Hepatic stellate cell (primary cell): ENCODE measurements at regions not wholly inside any gene's neighbourhood (a gene's known extent, or its start where the extent isn't known, plus 50 kb on each side); places are given as distances from the start of the nearest gene placed in this dataset.
"Not testable (repeated sequence)": the region's sequence is repeated elsewhere in the genome, so short reads cannot be mapped to it uniquely, and the experiment has no call there.

ENCODE experiments used
- DNase-seq: peaks from one replicate; pipeline ENCODE4 v3.0.0; 2011; ENCODE audit warnings: low spot score

DNA sequence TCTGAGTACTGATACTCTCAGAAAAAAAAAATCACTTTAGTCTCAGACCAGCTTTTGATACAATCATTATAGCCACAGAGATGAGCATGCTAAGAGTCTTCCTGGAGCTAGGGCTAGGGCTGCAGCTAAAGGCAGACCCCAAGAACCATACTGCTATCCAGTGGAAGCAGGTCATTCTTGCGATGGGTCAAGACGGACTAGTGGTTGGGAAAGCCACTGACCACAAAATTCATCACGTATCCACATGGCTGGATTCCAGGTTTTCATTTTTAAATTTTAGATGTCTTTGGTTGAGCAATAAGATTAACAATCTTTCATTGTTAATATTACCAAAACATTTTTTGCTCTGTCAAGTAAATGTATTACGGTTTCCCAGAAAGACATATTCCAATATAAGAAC is 598.1 kb downstream of the DNAH5 start:
- no peak for DNase-seq

DNA sequence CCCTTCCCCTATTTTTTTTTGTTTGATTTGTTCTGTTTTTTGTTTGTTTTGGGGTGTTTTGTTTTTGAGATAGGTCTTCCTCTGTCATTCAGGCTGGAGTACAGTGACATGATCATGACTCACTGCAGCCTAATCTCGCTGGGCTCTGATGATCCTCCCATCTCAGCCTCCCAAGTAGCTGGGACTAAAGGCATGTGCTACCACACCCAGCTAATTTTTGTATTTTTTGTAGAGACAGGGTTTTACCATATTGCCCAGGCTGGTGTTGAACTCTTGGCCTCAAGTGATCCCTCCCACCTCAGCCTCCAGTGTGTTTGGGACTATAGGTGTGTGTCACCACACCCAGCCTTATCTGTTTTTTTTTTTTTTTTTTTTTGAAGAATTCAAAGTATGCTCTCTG is 605.4 kb downstream of the DNAH5 start:
- DNase-seq, result no peak

DNA sequence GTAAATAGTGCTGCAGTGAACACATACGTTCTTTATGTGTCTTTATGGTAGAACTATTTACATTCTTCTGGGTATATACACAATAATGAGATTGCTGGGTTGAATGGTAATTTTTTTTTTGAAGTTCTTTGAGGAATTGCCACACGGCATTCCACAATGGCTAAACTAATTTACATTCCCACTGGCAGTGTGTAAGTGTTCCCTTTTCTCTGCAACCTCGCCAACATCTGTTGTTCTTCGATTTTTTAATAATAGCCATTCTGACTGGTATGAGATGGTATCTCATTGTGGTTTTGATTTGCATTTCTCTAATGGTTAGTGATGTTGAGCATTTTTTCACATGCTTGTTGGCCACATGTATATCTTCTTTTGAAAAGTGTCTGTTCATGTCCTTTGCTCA is 609.5 kb downstream of the DNAH5 start:
- DNase-seq, result not testable (repeated sequence)

DNA sequence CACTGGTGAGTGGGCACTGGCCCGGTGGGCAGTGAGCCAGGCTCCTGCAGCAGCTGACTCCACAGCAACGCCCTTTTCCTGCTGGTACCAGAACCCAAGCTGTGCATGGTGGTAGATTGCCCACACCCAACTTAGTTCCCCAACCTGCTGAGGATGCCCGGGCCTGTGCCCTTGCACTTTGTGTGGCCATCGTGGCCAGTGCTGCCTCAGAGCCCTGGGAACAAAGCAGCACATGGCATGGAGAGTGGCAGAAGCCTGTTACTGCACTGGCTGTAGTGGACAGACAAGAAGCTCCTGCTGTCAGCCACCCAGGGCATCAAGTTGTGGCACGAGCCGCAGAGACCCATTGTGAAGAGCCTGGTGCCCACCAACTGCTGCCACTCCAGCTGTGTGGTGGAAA is 612.9 kb downstream of the DNAH5 start:
- DNase-seq, result no peak

DNA sequence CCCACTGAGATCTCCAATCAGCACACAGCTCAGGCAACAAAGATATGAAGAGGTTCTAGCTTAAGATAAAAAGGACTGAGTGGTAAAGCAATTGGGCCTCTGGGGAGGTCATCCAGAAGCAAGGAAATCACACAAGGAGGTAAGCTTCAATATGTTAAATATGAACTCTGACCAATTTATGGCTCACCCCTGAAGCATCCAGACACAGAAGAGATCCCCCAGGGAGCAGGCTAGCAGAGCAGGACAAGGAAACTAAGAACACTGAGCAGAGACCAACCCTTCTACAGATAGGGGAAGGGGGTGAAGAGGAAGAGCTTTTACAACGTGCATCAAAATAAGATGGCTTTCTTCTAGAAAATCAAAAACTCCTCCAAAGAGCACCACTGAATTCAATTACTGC is 616.2 kb downstream of the DNAH5 start:
- no peak for DNase-seq

DNA sequence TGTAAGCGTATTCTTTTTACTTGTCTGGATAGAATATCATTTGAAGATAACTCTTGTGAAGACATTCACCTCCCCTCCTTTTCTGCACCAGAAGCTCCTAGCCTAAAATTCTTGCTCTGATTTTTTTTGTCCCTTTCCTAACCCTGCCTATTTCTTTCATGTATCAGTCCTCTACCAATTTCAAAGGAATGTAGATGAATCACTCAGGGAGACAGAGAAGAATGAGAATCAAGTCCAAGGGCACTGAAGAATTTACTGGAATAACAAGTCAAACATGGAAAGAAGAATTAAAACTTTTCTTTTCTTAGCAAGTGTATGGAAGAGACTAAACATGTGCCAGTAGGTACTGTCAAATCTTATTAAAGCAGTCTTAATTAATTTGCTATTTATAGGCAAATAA is 618.7 kb downstream of the DNAH5 start:
- no peak for DNase-seq

DNA sequence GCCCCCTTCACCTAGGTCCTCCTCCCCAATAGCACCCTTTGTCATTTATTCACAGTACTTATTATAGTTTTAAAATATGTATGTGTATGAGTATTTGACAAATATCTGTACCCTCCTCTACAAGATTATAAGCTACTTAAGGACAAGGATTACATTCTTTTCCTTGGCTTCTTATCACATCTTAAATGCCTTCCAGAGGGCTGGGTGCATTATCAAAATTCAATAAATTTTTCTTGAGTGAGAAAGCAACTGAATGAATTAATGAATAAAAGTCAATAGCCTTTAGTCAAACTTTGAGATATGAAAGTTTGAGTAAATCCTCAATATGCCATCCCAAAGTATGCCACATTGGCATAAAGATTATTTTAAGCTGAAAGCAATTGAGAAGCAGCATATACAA is 621.7 kb downstream of the DNAH5 start:
- DNase-seq, result no peak

DNA sequence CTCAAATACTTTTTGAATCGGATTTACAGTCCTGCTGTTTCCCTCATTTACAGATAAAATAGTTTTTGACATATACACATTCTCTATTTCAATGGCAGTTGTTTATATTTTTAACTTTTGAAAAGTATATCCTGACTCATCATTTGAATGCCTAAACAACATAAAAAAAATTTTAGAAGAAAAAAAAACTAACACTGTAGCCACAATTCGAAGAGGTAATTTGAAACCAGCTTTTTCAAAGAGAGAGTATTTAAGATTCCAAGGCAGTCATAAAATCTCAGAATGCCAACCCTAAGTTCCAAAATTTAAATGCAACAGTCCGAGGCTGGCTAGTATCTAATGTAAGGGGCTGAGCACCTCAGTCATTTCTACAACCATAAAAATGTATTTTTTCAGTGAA is 626.8 kb downstream of the DNAH5 start:
- no peak for DNase-seq

DNA sequence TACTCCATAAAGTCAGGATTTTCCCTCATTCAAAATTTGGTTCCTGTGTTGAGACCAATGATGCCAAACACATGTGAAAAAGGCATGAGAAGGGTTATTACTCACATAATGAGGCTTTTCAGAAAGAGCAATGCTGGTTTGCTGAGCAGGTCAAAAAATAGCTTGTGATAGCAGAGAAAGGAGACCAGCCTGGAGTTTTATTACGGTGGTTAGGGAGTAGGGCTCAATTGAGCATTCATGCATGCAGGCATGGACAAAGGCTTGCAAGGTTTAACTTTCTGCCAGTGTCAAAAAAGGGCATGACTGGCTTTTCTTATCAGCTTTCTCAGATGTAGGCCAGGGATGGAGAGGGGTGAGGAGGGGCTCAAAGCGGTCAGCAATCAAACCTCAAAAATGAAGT is 628.3 kb downstream of the DNAH5 start:
- DNase-seq, result no peak

DNA sequence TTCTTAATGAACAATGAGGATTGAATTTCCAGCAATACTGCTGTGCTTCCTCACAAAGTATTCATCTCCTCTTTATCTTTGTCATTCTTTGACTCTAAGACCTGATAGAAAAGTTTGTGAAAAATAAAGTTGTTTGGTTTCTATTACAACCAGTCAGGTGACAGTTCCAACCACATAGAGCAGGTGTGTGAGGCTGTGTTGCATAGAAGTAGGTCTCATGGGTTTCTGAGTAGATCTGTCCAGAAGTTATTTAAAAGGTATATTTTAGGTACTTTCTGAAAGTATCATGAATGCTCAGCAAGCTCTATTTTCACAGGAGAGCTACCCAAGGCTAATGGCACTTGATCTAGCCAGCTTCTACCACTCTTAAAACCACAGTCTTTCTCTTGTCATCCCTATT is 637.0 kb downstream of the DNAH5 start:
- DNase-seq, result no peak

DNA sequence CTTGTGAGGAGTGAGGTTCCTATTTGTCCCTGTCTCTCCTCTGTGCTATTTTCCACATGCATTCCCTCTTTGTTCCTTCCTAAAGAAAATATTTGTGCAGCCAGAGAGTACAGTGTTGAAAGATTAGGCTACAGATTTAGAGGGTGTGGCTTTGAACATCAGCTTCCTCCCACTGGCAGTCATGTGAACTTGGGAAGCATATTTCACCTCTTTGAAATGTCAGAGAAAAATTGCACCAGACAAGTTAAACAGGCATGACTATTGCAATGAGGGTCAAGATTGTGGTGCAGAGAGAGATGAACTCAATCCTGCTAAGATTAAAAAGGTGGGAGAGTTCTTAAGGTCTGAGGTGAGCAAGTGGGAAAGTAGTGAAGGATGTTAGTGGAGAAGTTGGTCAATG is 641.0 kb downstream of the DNAH5 start:
- DNase-seq, result no peak

DNA sequence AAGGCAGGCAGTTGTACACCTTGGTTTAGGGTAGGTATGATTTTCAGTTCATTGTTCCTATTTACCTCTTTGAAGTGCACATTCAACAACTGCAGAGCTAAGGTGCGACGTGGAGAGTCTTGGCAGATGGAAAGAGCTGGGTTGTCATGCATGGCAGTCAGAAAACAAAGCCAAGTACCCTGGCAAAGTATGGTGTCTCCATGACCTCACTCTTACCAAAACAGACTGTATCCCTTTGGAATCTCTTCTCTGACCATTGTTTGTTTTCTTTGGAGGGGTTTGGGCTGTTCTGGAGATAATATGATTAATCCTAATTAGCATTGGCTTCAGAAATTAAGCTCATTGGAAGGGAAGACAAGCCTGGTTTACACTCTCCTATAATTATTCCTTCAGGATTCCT is 665.7 kb downstream of the DNAH5 start:
- no peak for DNase-seq

DNA sequence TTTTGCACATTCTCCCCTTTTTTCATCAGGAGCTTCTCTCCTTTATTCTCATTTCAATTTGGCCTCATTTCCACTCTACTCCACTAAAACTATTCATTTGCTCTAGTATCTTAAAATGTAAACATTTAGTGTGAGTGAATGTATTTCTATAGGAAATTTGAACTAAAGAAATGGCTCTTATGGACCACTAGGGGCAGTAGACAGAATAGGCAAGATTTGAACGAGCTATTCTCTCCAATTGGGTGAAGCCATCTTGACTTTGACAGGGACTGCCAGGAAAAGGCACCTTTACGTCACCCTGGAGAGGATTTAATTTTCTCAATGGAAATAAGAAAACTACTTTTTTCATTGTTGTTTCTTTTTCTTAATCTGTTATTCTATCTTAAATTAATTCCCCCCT is 666.3 kb downstream of the DNAH5 start:
- DNase-seq, result no peak

DNA sequence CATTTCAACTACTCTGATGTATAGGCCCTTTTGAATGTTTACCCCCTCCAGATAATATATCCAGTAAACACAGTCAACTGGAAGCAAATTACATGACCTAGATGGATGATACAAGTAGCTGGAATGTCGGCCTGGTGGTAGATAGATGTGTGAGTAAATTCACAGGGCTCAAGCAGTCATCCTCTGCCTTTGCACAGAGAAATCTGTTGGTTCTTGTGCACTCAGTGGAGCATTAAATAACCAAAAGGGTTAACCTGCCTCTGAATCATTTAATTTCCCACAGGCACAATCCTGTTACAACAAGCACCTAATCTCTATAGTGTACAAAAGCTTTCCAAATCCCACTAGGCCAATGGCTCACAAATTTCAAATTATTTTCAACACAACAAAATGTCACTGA is 668.3 kb downstream of the DNAH5 start:
- no peak for DNase-seq

DNA sequence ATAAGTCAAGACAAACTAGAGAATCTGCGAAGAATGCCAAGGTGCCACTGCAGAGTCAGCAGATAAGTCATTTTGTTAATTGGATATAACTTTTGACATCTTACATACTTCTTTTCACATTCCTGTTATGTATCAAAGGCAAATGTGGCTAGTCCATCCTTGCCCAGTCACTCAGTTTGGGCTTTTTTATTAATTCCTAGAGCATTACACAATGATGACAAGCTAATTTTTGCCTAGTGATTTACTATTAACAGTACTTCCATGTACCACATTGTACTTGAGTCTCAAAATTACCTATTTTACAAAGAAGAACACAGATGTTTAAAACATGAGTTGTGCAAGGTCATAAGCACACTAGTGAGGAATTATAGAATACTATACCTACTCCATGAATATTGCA is 680.8 kb downstream of the DNAH5 start:
- no peak for DNase-seq

DNA sequence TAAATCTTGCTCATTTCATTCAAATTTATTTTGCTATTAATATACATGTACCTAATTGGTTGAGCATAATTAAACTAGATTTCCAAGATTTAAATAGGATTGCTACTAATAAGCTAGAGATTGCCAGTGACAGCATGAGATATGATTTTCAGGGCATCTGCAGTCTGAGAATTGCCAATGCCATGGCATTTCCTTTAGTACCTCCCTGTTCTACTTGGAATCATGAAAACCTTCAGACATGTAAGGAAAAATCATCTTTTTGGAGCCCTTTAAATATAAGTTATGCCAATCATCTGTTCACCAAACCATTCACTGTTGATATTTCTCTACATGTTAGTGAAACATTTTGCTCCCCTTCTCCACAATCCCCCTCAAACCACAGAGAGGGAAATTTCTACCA is 691.4 kb downstream of the DNAH5 start:
- no peak for DNase-seq

DNA sequence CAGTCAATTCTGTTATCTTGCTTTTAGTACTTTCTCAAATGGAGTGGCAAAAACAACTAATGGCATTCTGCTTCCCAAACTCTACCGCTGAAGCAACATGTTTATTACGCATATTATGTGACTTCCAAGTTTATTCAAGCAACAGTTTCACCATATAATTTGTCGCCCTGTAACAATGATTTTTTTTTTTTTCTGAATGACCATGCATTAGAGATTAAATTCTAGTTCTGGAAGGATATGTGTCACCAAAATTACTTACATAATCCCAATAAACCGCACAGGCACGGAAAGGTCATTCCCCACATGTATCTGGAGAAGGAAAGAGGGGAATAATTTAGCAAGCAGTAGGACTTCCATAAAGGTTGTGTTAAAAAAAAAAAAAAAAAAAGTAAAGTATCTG is 691.8 kb downstream of the DNAH5 start:
- DNase-seq, result no peak

DNA sequence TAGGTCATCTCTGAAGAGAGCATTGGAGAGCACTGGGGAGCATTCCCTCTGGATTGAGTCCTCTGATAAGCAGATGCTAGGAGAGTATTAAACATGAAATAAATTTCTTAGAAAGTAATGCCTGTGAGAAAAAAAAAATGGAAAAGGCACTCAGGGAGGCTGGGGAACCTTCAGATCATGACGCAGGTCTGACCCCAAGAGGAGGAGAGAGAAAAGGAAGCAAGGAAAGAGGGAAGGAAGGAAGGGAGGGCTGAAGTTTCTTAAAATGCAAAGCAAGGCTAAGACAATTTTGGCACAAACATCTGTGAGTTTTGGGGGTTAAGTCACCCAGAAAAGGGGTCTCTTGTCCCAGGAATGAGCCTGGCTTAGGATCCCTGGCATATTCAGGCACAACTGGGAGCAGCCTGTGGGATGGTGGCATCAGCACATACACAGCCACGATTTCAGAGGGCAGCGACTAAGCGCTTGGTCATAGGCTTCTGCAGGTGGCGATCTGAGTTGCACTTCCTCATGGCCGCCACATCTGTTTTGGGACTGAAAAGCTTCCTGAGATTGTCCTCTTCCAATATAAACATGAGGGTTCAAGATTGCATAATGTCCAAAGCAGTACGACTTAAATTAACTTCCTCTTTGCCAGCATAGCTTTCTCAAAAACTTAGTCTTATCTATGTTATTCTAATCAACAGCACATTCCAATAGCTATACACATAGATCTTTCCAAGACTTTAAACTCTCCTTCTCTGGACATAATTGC is 692.7 kb downstream of the DNAH5 start:
- no peak for DNase-seq

DNA sequence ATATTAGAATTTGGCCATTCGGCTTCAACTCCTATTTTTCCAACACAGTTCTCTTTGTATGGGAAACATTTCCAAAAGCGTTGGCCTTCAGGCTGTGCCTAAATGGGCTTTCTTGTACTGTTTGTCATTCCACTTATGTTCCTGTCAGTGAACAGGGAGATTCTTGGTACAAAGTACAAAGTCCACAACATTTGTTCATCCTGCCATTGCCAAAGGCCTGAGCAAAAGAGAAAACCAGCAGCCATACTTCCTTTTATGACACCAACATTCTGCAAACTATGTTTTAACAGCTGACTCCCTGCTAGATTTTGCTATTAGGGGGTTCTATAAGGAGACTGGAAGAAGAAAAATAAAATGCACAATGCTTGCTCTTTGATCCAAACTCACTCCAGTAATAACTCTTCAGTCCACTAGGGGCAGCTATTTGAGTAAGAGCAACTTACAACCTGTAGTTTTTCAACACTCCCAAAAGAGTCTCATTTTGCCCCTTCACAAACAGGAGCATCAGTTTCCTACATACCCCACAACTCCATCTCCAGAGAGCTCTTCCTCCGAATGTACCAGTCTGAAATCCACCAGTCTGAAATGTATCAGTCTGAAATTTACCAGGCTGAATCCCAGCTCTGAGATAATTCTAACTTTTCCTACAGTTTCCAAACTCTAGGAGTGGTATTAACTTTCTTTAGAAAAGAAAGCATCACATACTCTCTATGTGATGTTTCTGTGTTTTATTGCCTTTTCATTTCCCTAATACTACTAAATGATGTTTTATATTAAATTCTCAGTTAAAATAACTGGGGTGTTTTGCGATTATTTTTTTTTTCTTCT is 693.8 kb downstream of the DNAH5 start:
- peak; percentile 2 for DNase-seq

DNA sequence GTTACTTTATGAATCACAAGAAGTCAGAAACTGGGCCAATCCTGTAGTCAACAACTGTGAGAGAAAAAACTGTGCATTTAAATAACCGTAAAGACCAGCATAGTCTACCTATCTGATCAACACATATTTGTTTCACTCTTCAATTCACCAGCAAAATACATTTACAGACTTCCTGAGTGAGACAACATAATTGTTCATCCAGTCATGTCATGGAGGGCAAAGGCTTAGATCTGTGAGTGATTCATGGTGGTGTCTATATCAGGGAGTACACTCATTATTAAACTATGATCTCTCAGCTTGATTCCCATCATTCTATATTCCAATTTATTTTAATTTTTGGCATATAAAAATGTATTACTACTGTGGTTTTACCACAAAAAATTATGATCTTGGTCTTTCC is 694.6 kb downstream of the DNAH5 start:
- DNase-seq, result no peak

DNA sequence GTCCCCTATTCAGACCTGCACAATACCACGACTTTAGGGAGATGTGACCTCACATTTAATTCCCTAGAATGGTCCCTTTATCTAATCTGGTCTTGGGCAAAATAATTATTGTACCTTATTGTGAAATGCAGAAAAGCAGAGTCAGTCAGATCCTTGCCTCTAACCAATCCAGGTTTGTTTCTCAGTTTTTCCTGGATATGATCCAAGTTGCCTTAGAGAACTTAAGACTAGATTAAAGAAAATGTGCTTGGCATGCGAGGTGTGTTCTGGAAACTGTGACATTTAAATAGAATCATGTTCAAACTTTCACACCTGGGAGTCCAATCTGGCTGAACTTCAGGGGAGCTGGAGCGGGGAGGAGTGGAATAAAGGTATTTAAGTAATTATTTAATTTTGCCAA is 696.2 kb downstream of the DNAH5 start:
- DNase-seq, result no peak

DNA sequence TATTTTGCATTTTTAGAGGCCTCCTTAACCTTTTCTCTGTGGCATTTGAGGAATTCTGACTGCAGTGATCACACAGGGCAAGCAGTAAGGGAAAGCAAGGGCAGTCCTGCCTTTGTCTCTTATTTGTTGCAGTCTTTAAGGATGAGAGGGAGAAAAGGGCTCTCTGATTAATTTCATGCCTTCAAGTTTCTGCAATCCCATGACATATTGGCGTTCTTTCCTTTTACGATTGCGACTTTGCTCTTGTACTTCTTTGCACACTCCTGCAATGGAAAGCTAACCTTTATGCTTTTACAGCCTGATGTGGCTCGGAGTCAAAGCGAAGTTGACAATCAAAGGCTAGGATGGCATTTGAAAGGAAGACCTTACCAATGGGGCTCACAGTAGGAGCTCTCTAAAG is 698.4 kb downstream of the DNAH5 start:
- no peak for DNase-seq

DNA sequence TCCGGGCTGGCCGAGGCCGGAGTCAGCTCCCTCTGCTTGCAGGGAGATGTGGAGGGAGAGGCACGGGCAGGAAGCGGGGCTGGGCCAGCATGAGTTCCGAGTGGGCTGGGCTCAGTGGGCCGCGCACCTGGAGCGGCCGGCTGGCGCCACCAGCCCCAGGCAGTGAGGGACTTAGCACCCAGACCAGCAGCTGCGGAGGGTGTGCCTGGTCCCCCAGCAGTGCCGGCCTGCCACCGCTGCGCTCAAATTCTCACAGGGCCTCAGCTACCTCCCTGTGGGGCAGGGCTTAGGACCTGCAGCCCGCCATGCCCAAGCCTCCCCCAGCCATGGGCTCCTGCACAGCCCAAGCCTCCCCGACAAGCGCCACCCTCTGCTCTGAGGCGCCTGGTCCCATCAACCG is 700.3 kb downstream of the DNAH5 start:
- DNase-seq, result no peak

DNA sequence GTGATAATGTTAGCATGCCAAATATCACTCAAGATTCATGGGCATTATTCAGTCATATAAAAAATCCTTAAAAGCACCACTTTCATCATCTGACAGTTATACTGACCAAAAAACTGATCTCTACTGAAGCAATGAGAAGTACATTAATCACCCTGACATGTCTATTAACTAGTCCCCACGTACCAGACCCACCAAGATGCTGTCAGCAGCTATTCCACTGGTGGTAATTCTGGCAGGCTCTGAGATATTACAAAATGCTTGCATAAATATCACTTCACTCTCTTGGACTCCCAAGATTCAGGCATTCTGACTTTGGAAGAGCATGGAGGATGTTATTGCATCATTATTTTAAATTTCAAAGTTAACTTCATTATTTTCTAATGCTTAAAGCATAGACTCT is 717.0 kb downstream of the DNAH5 start:
- DNase-seq, result no peak
